ENCODE measurements at regions not wholly inside any gene's neighbourhood (a gene's known extent, or its start where the extent isn't known, plus 50 kb on each side); places are given as distances from the start of the nearest gene placed in this dataset.
A peak's percentile ranks its signal among the peaks of the same experiment; 100 is the strongest.

DNA sequence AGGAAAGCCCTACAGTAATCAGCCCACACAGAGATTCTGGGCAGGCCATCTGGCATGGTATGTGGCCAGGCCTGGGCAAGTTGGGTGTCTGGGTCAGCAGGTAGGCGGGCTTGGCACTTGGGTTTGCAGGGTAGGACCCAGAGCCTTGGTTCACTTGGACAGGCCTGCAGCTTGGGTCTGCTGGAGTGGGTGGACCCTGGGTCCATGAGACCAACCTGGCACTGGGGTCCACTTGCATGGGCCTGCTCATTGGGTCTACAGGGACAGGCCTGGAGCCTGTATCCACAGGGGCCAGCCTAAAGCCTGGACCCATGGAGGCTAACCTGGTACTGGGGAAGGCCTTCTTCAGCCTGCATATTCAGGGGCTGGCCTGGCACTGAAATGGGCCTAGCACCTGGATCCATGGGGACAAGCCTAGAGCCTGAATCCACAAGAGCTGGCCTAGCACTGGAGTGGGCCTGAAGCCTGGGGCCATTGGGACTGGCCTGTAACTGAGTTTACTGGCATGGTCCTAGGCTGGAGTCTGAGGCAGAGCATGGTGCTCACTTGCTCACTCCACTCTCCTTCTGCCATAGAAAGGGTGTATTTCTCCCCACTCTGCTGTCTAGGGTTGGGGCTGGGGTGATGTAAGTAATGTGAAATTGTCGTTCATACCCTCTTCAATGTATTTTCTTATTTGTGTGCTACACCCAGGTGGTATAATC lies 315.0 kb downstream of the AHR start:
- H3K27ac Mint-ChIP-seq: no peak overlapping the region
- no peak overlapping the region for H3K4me3 Mint-ChIP-seq
- no peak for DNase-seq
- no peaks in the 10 kb centered on the region for H3K36me3 Mint-ChIP-seq (ENCODE audit: low read depth)
- no peaks in the 10 kb centered on the region for H3K27me3 ChIP-seq (ENCODE audit: control insufficient read depth, insufficient read depth, low read length, poor library complexity, severe bottlenecking)
- H3K4me3 ChIP-seq (ENCODE audit: low read length): no peak overlapping the region
- H3K36me3 ChIP-seq (ENCODE audit: control insufficient read depth, insufficient read depth, low read length): no peaks in the 10 kb centered on the region
- TF ChIP-seq, protein P1, sequence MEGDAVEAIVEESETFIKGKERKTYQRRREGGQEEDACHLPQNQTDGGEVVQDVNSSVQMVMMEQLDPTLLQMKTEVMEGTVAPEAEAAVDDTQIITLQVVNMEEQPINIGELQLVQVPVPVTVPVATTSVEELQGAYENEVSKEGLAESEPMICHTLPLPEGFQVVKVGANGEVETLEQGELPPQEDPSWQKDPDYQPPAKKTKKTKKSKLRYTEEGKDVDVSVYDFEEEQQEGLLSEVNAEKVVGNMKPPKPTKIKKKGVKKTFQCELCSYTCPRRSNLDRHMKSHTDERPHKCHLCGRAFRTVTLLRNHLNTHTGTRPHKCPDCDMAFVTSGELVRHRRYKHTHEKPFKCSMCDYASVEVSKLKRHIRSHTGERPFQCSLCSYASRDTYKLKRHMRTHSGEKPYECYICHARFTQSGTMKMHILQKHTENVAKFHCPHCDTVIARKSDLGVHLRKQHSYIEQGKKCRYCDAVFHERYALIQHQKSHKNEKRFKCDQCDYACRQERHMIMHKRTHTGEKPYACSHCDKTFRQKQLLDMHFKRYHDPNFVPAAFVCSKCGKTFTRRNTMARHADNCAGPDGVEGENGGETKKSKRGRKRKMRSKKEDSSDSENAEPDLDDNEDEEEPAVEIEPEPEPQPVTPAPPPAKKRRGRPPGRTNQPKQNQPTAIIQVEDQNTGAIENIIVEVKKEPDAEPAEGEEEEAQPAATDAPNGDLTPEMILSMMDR (conservative IDR thresholded peaks at IDR 0.05): no peak
- H3K27me3 Mint-ChIP-seq (ENCODE audit: insufficient read depth): no peaks in the 10 kb centered on the region
- H3K27ac ChIP-seq (ENCODE audit: low read depth, low read length): no peak overlapping the region
- H3K9me3 Mint-ChIP-seq: no peaks in the 10 kb centered on the region
- no peaks in the 10 kb centered on the region for H3K9me3 ChIP-seq (ENCODE audit: control insufficient read depth, low read length)
- H3K9ac ChIP-seq (ENCODE audit: extremely low read depth, low read length, poor library complexity, severe bottlenecking): no peak overlapping the region
- H3K4me1 Mint-ChIP-seq: peaks cover 3% of the 10 kb centered on the region
- 86% methylated on average over 2 of the region's 2 CpGs; no CpG with 5 or more reads in 1 of the 2 experiments for WGBS, 2 experiments (ENCODE audit: insufficient coverage in 1 of 2, insufficient read length in 1 of 2)
- peaks cover 4% of the 10 kb centered on the region for H3K4me1 ChIP-seq (ENCODE audit: control insufficient read depth, insufficient read depth, low read length)

DNA sequence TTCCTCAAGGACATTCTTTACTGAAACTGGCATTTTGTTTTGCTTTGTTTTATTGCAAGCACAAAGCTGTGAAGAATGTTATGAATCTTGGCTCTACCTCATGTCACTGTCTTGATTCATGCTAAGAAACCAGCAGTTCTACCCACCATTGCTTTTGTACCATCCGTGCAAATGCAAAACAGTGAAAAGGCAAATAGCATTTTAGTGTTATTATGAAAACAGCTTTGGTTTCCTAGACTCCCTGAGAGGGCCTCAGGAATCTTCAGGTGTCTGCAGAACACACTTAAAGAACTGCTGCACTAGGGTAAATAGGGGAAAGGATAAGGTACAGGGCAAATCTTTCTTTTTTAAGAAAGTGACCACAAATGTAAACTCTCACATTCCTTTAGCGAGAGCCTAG lies 318.9 kb downstream of the AHR start:
- no peaks in the 10 kb centered on the region for H3K36me3 ChIP-seq (ENCODE audit: control insufficient read depth, insufficient read depth, low read length)
- no peak overlapping the region for H3K9ac ChIP-seq (ENCODE audit: extremely low read depth, low read length, poor library complexity, severe bottlenecking)
- peaks cover 7% of the 10 kb centered on the region for H3K4me1 ChIP-seq (ENCODE audit: control insufficient read depth, insufficient read depth, low read length)
- Mint-ChIP-seq H3K4me1 (peaks cover 5% of the 10 kb centered on the region), H3K36me3 (ENCODE audit: low read depth) (no peaks in the 10 kb centered on the region), H3K9me3 (no peaks in the 10 kb centered on the region), H3K4me3 (no peak overlapping the region), H3K27ac (no peak overlapping the region), H3K27me3 (ENCODE audit: insufficient read depth) (no peaks in the 10 kb centered on the region)
- TF ChIP-seq, protein P1 (conservative IDR thresholded peaks at IDR 0.05): no peak
- no peak for DNase-seq
- WGBS, 2 experiments (ENCODE audit: insufficient coverage in 1 of 2, insufficient read length in 1 of 2): 96 to 100% methylated on average over 1 to 2 of the region's 2 CpGs
- no peak overlapping the region for H3K27ac ChIP-seq (ENCODE audit: low read depth, low read length)
- no peak overlapping the region for H3K4me3 ChIP-seq (ENCODE audit: low read length)
- H3K9me3 ChIP-seq (ENCODE audit: control insufficient read depth, low read length): no peaks in the 10 kb centered on the region
- no peaks in the 10 kb centered on the region for H3K27me3 ChIP-seq (ENCODE audit: control insufficient read depth, insufficient read depth, low read length, poor library complexity, severe bottlenecking)

DNA sequence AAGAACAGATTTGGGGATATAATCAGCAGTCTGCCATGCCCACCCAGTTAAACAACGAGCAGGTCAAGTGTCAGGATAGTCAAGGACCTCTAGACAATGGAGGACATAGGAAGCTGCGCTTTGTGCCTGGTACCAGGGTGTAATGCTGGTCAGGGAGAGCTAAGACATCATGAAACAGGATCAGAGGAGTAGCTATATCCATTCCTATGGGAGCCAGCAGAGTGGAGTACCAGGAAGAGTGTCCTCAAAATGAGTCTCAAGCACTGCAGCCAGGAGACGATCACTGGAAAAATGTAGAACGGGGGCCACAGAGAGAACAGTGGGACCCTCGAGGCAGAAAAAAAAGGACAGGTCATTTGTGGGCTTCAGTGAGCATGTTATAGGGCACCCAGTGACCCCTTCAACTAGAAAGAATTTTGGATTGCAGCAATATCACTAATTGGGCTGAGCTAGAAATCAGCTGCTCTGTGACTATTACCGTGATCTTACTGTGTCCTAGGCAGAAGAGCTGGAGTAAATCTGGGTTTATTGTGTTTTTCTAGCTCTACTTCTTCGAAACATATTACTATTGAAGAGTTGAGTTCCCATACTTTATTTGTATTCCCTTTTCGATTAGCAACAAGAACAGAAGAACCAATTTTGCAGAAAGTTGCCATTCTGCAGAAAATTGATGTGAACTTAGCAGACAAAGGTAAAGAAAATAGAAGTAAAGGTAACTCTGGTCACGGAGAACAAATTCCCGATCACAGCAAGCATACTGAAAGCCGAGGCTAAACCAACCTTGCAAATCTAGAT lies 319.6 kb downstream of the AHR start:
- no peak overlapping the region for H3K4me3 Mint-ChIP-seq

More for the DNA sequence above, 319.6 kb downstream of the AHR start:
- DNase-seq: no peak
- TF ChIP-seq, protein P1 (conservative IDR thresholded peaks at IDR 0.05): no peak
- Histone ChIP-seq H3K4me1 (ENCODE audit: control insufficient read depth, insufficient read depth, low read length) (peaks cover 7% of the 10 kb centered on the region), H3K9me3 (ENCODE audit: control insufficient read depth, low read length) (no peaks in the 10 kb centered on the region), H3K9ac (ENCODE audit: extremely low read depth, low read length, poor library complexity, severe bottlenecking) (no peak overlapping the region), H3K27me3 (ENCODE audit: control insufficient read depth, insufficient read depth, low read length, poor library complexity, severe bottlenecking) (no peaks in the 10 kb centered on the region), H3K27ac (ENCODE audit: low read depth, low read length) (no peak overlapping the region), H3K36me3 (ENCODE audit: control insufficient read depth, insufficient read depth, low read length) (no peaks in the 10 kb centered on the region), H3K4me3 (ENCODE audit: low read length) (peak overlapping the region; percentile 41)
- peaks cover 5% of the 10 kb centered on the region for H3K4me1 Mint-ChIP-seq
- H3K9me3 Mint-ChIP-seq: no peaks in the 10 kb centered on the region
- 86 to 90% methylated on average over 9 to 11 of the region's 11 CpGs for WGBS, 2 experiments (ENCODE audit: insufficient coverage in 1 of 2, insufficient read length in 1 of 2)
- no peaks in the 10 kb centered on the region for H3K27me3 Mint-ChIP-seq (ENCODE audit: insufficient read depth)
- peak overlapping the region; percentile 66 for H3K27ac Mint-ChIP-seq
- H3K36me3 Mint-ChIP-seq (ENCODE audit: low read depth): no peaks in the 10 kb centered on the region

Measured in endodermal cell (in vitro differentiated cells).